MM.1S (cell line): ENCODE measurements at regions not wholly inside any gene's neighbourhood (a gene's known extent, or its start where the extent isn't known, plus 50 kb on each side); places are given as distances from the start of the nearest gene placed in this dataset.

Experiments
- CTCF ChIP-seq: fragments of 300-600 bp; sonication (generic); IDR thresholded peaks from 2 replicates; pipeline ENCODE4 v1.5.1; 2016; ENCODE audit warnings: antibody characterized with exemption, low read length, mixed read lengths
- EZH2 ChIP-seq: fragments of 300-600 bp; sonication (generic); optimal IDR thresholded peaks from 2 replicates; pipeline ENCODE3; 2017; ENCODE audit warnings: low read depth, mild to moderate bottlenecking, antibody characterized with exemption, low read length, mixed read lengths

DNA sequence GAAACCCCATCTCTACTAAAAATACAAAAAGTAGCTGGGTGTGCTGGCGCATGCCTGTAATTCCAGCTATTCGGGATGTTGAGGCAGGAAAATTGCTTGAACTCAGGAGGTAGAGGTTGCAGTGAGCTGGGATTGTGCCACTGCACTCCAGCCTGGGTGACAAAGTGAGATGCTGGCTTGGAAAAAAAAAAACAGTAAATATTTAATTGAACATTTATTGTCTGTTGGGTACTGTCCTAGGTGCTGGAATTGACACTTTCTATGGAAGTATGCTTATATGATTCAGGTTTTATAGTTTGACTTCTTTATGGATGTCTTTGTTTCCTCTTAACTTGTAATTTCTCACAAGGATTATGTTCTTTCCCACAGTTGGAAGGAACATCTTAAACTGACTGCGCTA lies 633.1 kb upstream of the SETBP1 start:
- no peak for TF ChIP-seq CTCF
- no peak for TF ChIP-seq EZH2
